ENCODE measurements at regions not wholly inside any gene's neighbourhood (a gene's known extent, or its start where the extent isn't known, plus 50 kb on each side); places are given as distances from the start of the nearest gene placed in this dataset.

DNA sequence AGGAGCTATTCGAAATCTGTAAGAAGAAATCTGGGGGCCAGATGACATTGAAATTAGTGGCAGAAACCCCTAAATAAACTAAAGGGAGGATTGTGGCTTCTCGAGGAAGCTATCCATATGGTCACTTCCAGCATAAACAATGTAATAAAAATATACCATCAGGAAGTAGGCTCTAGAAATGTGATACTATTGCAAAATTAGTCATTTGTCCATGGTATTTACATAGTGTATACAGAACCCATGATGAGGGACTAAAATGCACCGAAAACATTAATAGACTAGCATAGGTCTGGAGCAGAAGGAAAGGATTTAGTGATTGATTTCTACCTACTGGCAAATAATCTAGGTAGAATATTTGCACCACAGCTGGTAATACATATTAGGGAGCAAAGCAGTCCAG, 1344.0 kb downstream of the FSTL5 start:
- POLR2A ChIA-PET = no interaction called here

More for the DNA sequence above, 1344.0 kb downstream of the FSTL5 start:
- BruUV-seq (replicated peaks) = no TSS peak
- intact Hi-C loops (cut with micrococcal nuclease) = no loop called here
- Histone ChIP-seq H2AFZ (ENCODE audit: low read depth, low read length, poor library complexity, severe bottlenecking) (no peak overlapping the region), H3K27me3 (ENCODE audit: insufficient read depth, low read length) (no peaks in the 10 kb centered on the region), H3K79me2 (ENCODE audit: insufficient read depth, low read length) (no peaks in the 10 kb centered on the region), H3K9me2 (ENCODE audit: insufficient read depth) (no peaks in the 10 kb centered on the region), H3K4me1 (ENCODE audit: control insufficient read depth in 1 of 2, insufficient read depth in 2 of 2, low read length in 2 of 2) (no peaks in the 10 kb centered on the region), H3K4me3 (replicated peaks in 1 of 2; ENCODE audit: low read depth in 1 of 2, low read length in 2 of 2) (no peak overlapping the region), H4K20me1 (ENCODE audit: insufficient read depth) (no peaks in the 10 kb centered on the region), H3K9me3 (ENCODE audit: control insufficient read depth in 1 of 2, insufficient read depth in 1 of 2, low read depth in 1 of 2, low read length in 2 of 2) (no peaks in the 10 kb centered on the region), H3K9ac (ENCODE audit: low read length) (no peak overlapping the region), H3K36me3 (ENCODE audit: control insufficient read depth in 1 of 2, insufficient read depth in 2 of 2, low read length in 2 of 2) (no peaks in the 10 kb centered on the region), H3K4me2 (ENCODE audit: low read length) (no peak overlapping the region), H3K27ac (ENCODE audit: low read depth, low read length) (no peak overlapping the region)
- CTCF ChIA-PET = no interaction called here
- RAD21 ChIA-PET (ENCODE audit: low non-redundant PET in 1 of 2, low total read pairs in 2 of 2, uncharacterized antibody in 2 of 2, unreplicated experiment in 2 of 2) = no interaction called here
- DNase-seq (ENCODE audit: low read depth, low spot score) (no peak), ATAC-seq (no peak)
- TF ChIP-seq FOSL1 (IDR thresholded peaks at IDR 0.05; ENCODE audit: low read depth) = no peak
- TF ChIP-seq, protein P1, sequence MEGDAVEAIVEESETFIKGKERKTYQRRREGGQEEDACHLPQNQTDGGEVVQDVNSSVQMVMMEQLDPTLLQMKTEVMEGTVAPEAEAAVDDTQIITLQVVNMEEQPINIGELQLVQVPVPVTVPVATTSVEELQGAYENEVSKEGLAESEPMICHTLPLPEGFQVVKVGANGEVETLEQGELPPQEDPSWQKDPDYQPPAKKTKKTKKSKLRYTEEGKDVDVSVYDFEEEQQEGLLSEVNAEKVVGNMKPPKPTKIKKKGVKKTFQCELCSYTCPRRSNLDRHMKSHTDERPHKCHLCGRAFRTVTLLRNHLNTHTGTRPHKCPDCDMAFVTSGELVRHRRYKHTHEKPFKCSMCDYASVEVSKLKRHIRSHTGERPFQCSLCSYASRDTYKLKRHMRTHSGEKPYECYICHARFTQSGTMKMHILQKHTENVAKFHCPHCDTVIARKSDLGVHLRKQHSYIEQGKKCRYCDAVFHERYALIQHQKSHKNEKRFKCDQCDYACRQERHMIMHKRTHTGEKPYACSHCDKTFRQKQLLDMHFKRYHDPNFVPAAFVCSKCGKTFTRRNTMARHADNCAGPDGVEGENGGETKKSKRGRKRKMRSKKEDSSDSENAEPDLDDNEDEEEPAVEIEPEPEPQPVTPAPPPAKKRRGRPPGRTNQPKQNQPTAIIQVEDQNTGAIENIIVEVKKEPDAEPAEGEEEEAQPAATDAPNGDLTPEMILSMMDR (IDR thresholded peaks at IDR 0.05 in 2 of 3, conservative IDR thresholded peaks at IDR 0.05 in 1 of 3; ENCODE audit: borderline replicate concordance in 1 of 3, insufficient read depth in 1 of 3, low read depth in 2 of 3, low read length in 2 of 3) = no peak
- no peak for TF ChIP-seq ZFX (IDR thresholded peaks at IDR 0.05)
- no peak for TF ChIP-seq TCF7L2 (IDR thresholded peaks at IDR 0.05; ENCODE audit: borderline replicate concordance, extremely low read depth, insufficient read depth, insufficient read length)
- TF ChIP-seq, protein P2, sequence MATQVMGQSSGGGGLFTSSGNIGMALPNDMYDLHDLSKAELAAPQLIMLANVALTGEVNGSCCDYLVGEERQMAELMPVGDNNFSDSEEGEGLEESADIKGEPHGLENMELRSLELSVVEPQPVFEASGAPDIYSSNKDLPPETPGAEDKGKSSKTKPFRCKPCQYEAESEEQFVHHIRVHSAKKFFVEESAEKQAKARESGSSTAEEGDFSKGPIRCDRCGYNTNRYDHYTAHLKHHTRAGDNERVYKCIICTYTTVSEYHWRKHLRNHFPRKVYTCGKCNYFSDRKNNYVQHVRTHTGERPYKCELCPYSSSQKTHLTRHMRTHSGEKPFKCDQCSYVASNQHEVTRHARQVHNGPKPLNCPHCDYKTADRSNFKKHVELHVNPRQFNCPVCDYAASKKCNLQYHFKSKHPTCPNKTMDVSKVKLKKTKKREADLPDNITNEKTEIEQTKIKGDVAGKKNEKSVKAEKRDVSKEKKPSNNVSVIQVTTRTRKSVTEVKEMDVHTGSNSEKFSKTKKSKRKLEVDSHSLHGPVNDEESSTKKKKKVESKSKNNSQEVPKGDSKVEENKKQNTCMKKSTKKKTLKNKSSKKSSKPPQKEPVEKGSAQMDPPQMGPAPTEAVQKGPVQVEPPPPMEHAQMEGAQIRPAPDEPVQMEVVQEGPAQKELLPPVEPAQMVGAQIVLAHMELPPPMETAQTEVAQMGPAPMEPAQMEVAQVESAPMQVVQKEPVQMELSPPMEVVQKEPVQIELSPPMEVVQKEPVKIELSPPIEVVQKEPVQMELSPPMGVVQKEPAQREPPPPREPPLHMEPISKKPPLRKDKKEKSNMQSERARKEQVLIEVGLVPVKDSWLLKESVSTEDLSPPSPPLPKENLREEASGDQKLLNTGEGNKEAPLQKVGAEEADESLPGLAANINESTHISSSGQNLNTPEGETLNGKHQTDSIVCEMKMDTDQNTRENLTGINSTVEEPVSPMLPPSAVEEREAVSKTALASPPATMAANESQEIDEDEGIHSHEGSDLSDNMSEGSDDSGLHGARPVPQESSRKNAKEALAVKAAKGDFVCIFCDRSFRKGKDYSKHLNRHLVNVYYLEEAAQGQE (IDR thresholded peaks at IDR 0.05; ENCODE audit: low read depth) = no peak
- TF ChIP-seq SRF (IDR thresholded peaks at IDR 0.05; ENCODE audit: low read depth) = no peak
- TF ChIP-seq CEBPB (IDR thresholded peaks at IDR 0.05; ENCODE audit: low read depth) = no peak
- no peak for TF ChIP-seq EGR1 (IDR thresholded peaks at IDR 0.05; ENCODE audit: low read depth)
- TF ChIP-seq EZH2phosphoT487 (IDR thresholded peaks at IDR 0.05; ENCODE audit: borderline replicate concordance) = no peak
- no peak for TF ChIP-seq RAD21 (IDR thresholded peaks at IDR 0.05; ENCODE audit: low read depth)
- no peak for TF ChIP-seq ELF1 (IDR thresholded peaks at IDR 0.05; ENCODE audit: borderline replicate concordance, low read depth)
- TF ChIP-seq CBX3 (IDR thresholded peaks at IDR 0.05; ENCODE audit: low read depth) = no peak
- TF ChIP-seq SP1 (IDR thresholded peaks at IDR 0.05; ENCODE audit: low read depth) = no peak
- no peak for TF ChIP-seq YY1 (IDR thresholded peaks at IDR 0.05; ENCODE audit: extremely low read depth, insufficient replicate concordance, low read depth, low read length)
- TF ChIP-seq POLR2AphosphoS5 (IDR thresholded peaks at IDR 0.05; ENCODE audit: low read depth, low read length) = no peak
- TF ChIP-seq, protein P3, sequence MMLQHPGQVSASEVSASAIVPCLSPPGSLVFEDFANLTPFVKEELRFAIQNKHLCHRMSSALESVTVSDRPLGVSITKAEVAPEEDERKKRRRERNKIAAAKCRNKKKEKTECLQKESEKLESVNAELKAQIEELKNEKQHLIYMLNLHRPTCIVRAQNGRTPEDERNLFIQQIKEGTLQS (IDR thresholded peaks at IDR 0.05) = no peak
- no peak for TF ChIP-seq SIN3A (IDR thresholded peaks at IDR 0.05; ENCODE audit: low read depth)
- TF ChIP-seq, protein P4, sequence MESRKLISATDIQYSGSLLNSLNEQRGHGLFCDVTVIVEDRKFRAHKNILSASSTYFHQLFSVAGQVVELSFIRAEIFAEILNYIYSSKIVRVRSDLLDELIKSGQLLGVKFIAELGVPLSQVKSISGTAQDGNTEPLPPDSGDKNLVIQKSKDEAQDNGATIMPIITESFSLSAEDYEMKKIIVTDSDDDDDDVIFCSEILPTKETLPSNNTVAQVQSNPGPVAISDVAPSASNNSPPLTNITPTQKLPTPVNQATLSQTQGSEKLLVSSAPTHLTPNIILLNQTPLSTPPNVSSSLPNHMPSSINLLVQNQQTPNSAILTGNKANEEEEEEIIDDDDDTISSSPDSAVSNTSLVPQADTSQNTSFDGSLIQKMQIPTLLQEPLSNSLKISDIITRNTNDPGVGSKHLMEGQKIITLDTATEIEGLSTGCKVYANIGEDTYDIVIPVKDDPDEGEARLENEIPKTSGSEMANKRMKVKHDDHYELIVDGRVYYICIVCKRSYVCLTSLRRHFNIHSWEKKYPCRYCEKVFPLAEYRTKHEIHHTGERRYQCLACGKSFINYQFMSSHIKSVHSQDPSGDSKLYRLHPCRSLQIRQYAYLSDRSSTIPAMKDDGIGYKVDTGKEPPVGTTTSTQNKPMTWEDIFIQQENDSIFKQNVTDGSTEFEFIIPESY (IDR thresholded peaks at IDR 0.05; ENCODE audit: extremely low read depth, insufficient replicate concordance, low read length) = no peak
- no peak for TF ChIP-seq EZH2 (IDR thresholded peaks at IDR 0.05)

Measured in HCT116 (cell line).